Panc1 (cell line): ENCODE measurements at regions not wholly inside any gene's neighbourhood (a gene's known extent, or its start where the extent isn't known, plus 50 kb on each side); places are given as distances from the start of the nearest gene placed in this dataset.

Experiments used
- ATAC-seq: fragments of 200-7000 bp; cut with Tn5 transposase; 2 replicates; pipeline ENCODE4 v1.9.1; 2020; ENCODE audit warnings: mild to moderate bottlenecking, moderate library complexity
- BruUV-seq: library from RNA; stranded (reverse); fragments of 400-500 nt; replicated peaks from 2 replicates; lab custom pipeline; 2021; lab: Mats Ljungman, UMichigan
- CTCF ChIA-PET: fragments of 300-600 bp; sonication (Branson Sonifier 250); formaldehyde crosslinking; loops from one replicate; lab custom pipeline; 2022; ENCODE audit warnings: antibody characterized with exemption; lab: Charles Lee
- POLR2A ChIA-PET: fragments of 300-600 bp; sonication (Branson Sonifier 250); formaldehyde crosslinking; loops from one replicate; lab custom pipeline; 2022; ENCODE audit warnings: antibody characterized with exemption; lab: Charles Lee
- DNase-seq: peaks from one replicate; pipeline ENCODE4 v3.0.0-alpha.2; 2010; ENCODE audit warnings: low read depth, low spot score
- H3K27ac ChIP-seq: 2 replicates; pipeline ENCODE4 v1.5.1; 2011; ENCODE audit warnings: mild to moderate bottlenecking, low read length, inconsistent platforms
- H3K27me3 ChIP-seq: fragments of 200-500 bp; sonication (Bioruptor generic); 2 replicates; pipeline ENCODE4 v1.6.0; 2014; ENCODE audit warnings: low read length, inconsistent platforms; ENCODE audit not compliant: control insufficient read depth, insufficient read depth
- H3K36me3 ChIP-seq: fragments of 200-500 bp; sonication (Bioruptor generic); 2 replicates; pipeline ENCODE4 v1.5.1; 2014; ENCODE audit warnings: inconsistent platforms, mild to moderate bottlenecking, low read length, moderate library complexity; ENCODE audit not compliant: control insufficient read depth, insufficient read depth
- H3K4me1 ChIP-seq: 2 replicates; pipeline ENCODE4 v1.5.1; 2011; ENCODE audit warnings: inconsistent platforms, mild to moderate bottlenecking, low read length, moderate library complexity; ENCODE audit not compliant: control insufficient read depth, insufficient read depth
- H3K4me3 ChIP-seq, 2 experiments: 2 replicates each; pipeline ENCODE4 v1.5.1; 2011 to 2012; ENCODE audit warnings: low read depth in 2 of 2, low read length in 2 of 2, mild to moderate bottlenecking in 2 of 2, inconsistent platforms in 1 of 2, moderate library complexity in 1 of 2
- H3K9me3 ChIP-seq: fragments of 200-500 bp; sonication (Bioruptor generic); 2 replicates; pipeline ENCODE4 v1.5.1; 2014; ENCODE audit warnings: low read depth, mild to moderate bottlenecking, inconsistent platforms, low read length, moderate library complexity; ENCODE audit not compliant: control insufficient read depth, insufficient read depth
- CTCF ChIP-seq: fragments of 450-650 bp; IDR thresholded peaks from 2 replicates; pipeline ENCODE4 v1.5.1; 2017; ENCODE audit warnings: mild to moderate bottlenecking
- POLR2AphosphoS5 ChIP-seq: IDR thresholded peaks from 2 replicates; pipeline ENCODE4 v1.6.1; 2012; ENCODE audit warnings: mild to moderate bottlenecking, low read depth, low read length, moderate library complexity
- REST ChIP-seq, 2 experiments: IDR thresholded peaks; 2 replicates each; pipeline ENCODE4 v1.6.1; 2011 to 2012; ENCODE audit warnings: low read depth in 2 of 2, control low read depth in 1 of 2, low read length in 1 of 2, mild to moderate bottlenecking in 1 of 2, moderate library complexity in 1 of 2; ENCODE audit not compliant: insufficient read depth in 1 of 2
- SIN3A ChIP-seq: IDR thresholded peaks from 2 replicates; pipeline ENCODE4 v1.6.1; 2012; ENCODE audit warnings: low read depth, mild to moderate bottlenecking, low read length, moderate library complexity, borderline replicate concordance; ENCODE audit not compliant: insufficient read depth
- TCF7L2 ChIP-seq: IDR thresholded peaks from 2 replicates; pipeline ENCODE4 v1.6.1; 2011; ENCODE audit warnings: mild to moderate bottlenecking, low read depth, low read length, inconsistent platforms
- in situ Hi-C: cut with HindIII; loops from 2 replicates; pipeline ENCODE4 v1.10.0; 2016; ENCODE audit warnings: low sequenced_read_pairs, low pct_unique_long_range_greater_than_20kb
- intact Hi-C: fragments of 100-400 bp; cut with micrococcal nuclease; formaldehyde crosslinking; loops from one replicate; pipeline ENCODE4 v1.10.0; 2022; ENCODE audit not compliant: unreplicated experiment

GRCh38 chr5:60230456-60230855, 336.9 kb upstream of the PDE4D start:
- H3K4me3 ChIP-seq = no peak overlapping the region
- in situ Hi-C loops (no loop called here), intact Hi-C loops (no loop called here)
- no peak overlapping the region for H3K27ac ChIP-seq
- ATAC-seq (no peak), DNase-seq (no peak)
- ChIA-PET CTCF (no interaction called here), POLR2A (no interaction called here)
- H3K36me3 ChIP-seq = no peaks in the 10 kb centered on the region
- H3K4me1 ChIP-seq = no peaks in the 10 kb centered on the region
- no peaks in the 10 kb centered on the region for H3K27me3 ChIP-seq
- BruUV-seq = no TSS peak
- no peaks in the 10 kb centered on the region for H3K9me3 ChIP-seq
- TF ChIP-seq CTCF (no peak), SIN3A (no peak), TCF7L2 (no peak), POLR2AphosphoS5 (no peak), REST (IDR thresholded peaks at IDR 0.05; ENCODE audit: insufficient read depth in 1 of 2, low read depth in 2 of 2, low read length in 1 of 2) (no peak)

GRCh38 chr5:60229691-60230185, 336.2 kb upstream of the PDE4D start:
- intact Hi-C loops (no loop called here), in situ Hi-C loops (no loop called here)
- Histone ChIP-seq H3K27ac (no peak overlapping the region), H3K9me3 (no peaks in the 10 kb centered on the region), H3K36me3 (no peaks in the 10 kb centered on the region), H3K4me3 (no peak overlapping the region), H3K4me1 (no peaks in the 10 kb centered on the region), H3K27me3 (no peaks in the 10 kb centered on the region)
- no TSS peak for BruUV-seq
- ATAC-seq = no peak
- no peak for DNase-seq
- TF ChIP-seq TCF7L2 (no peak), POLR2AphosphoS5 (no peak), REST (IDR thresholded peaks at IDR 0.05; ENCODE audit: insufficient read depth in 1 of 2, low read depth in 2 of 2, low read length in 1 of 2) (no peak), SIN3A (no peak), CTCF (no peak)
- POLR2A ChIA-PET = no interaction called here
- CTCF ChIA-PET = no interaction called here
